ENCODE measurements at regions not wholly inside any gene's neighbourhood (a gene's known extent, or its start where the extent isn't known, plus 50 kb on each side); places are given as distances from the start of the nearest gene placed in this dataset.

DNA sequence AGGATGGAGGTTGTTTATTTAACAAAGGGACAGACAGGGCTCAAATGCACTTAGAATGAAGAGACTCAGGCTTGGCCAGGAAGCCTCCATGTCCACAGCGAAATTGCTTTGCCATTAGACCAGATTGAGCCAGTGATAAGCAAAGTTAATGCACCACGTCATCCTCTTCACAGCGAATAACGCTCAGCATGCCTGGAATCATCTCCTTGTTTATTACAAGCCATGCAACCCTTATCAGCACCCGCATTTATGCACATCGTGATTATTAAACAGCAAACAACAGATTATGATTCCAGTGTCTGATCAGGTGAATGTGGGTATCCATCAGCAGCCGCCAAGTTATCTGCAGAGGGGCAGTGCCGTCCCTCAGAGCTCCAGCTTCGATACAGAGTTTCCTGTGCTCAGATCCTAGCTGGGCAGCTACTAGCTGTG is 175.0 kb upstream of the TMEM132C start:
- Mint-ChIP-seq H3K4me1 (ENCODE audit: low read depth, unreplicated experiment) (no peaks in the 10 kb centered on the region), H3K27ac (ENCODE audit: unreplicated experiment) (no peak overlapping the region), H3K27me3 (ENCODE audit: unreplicated experiment) (no peaks in the 10 kb centered on the region), H3K36me3 (ENCODE audit: insufficient read depth, unreplicated experiment) (no peaks in the 10 kb centered on the region), H3K4me3 (ENCODE audit: low read depth, unreplicated experiment) (no peak overlapping the region), H3K9me3 (ENCODE audit: low read depth, unreplicated experiment) (peaks cover 21% of the 10 kb centered on the region)
- BruUV-seq (replicated peaks), result no TSS peak
- DNase-seq, result no peak
- CTCF ChIA-PET, result no interaction called here
- TF ChIP-seq CTCF (IDR thresholded peaks at IDR 0.05; ENCODE audit: unreplicated experiment), result no peak
- intact Hi-C loops (cut with micrococcal nuclease; ENCODE audit: unreplicated experiment), result no loop called here

GRCh38 chr12:128098730-128099129 is 168.2 kb upstream of the TMEM132C start:
- DNase-seq, result no peak
- no peak for TF ChIP-seq CTCF (IDR thresholded peaks at IDR 0.05; ENCODE audit: unreplicated experiment)
- Mint-ChIP-seq H3K27ac (ENCODE audit: unreplicated experiment) (no peak overlapping the region), H3K4me1 (ENCODE audit: low read depth, unreplicated experiment) (no peaks in the 10 kb centered on the region), H3K9me3 (ENCODE audit: low read depth, unreplicated experiment) (peaks cover 27% of the 10 kb centered on the region), H3K36me3 (ENCODE audit: insufficient read depth, unreplicated experiment) (no peaks in the 10 kb centered on the region), H3K27me3 (ENCODE audit: unreplicated experiment) (no peaks in the 10 kb centered on the region), H3K4me3 (ENCODE audit: low read depth, unreplicated experiment) (no peak overlapping the region)
- CTCF ChIA-PET, result no interaction called here
- intact Hi-C loops (cut with micrococcal nuclease; ENCODE audit: unreplicated experiment), result no loop called here
- BruUV-seq (replicated peaks), result no TSS peak

DNA sequence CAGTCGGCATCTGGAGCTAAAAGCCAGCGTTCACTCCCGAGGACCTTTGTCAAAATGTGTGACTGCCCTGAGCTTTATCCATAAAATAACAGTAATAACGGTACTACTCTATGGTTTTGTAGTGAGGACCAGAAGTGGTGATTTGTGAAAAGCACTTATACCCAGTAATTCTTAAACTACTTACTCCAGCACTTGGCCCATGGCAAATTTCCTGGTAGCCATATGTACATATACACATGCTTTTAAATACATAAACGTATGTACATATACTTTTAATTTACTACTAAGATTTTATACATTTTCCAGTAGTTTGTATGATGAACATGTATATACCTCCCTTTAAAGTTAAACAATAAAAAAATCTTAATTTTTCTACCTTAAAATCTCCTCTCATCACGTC is 163.8 kb upstream of the TMEM132C start:
- no TSS peak for BruUV-seq (replicated peaks)
- H3K4me1 Mint-ChIP-seq (ENCODE audit: low read depth, unreplicated experiment), result no peaks in the 10 kb centered on the region
- no peak for TF ChIP-seq CTCF (IDR thresholded peaks at IDR 0.05; ENCODE audit: unreplicated experiment)
- CTCF ChIA-PET, result no interaction called here
- no peaks in the 10 kb centered on the region for H3K36me3 Mint-ChIP-seq (ENCODE audit: insufficient read depth, unreplicated experiment)
- no peak overlapping the region for H3K27ac Mint-ChIP-seq (ENCODE audit: unreplicated experiment)
- no peak for DNase-seq
- intact Hi-C loops (cut with micrococcal nuclease; ENCODE audit: unreplicated experiment), result no loop called here
- H3K9me3 Mint-ChIP-seq (ENCODE audit: low read depth, unreplicated experiment), result peaks cover 33% of the 10 kb centered on the region
- H3K4me3 Mint-ChIP-seq (ENCODE audit: low read depth, unreplicated experiment), result no peak overlapping the region
- no peaks in the 10 kb centered on the region for H3K27me3 Mint-ChIP-seq (ENCODE audit: unreplicated experiment)

- intact Hi-C loops (cut with micrococcal nuclease; ENCODE audit: unreplicated experiment), result no loop called here
- TF ChIP-seq CTCF (IDR thresholded peaks at IDR 0.05; ENCODE audit: unreplicated experiment), result no peak
- Mint-ChIP-seq H3K27ac (ENCODE audit: unreplicated experiment) (no peak overlapping the region), H3K4me1 (ENCODE audit: low read depth, unreplicated experiment) (no peaks in the 10 kb centered on the region), H3K27me3 (ENCODE audit: unreplicated experiment) (no peaks in the 10 kb centered on the region), H3K9me3 (ENCODE audit: low read depth, unreplicated experiment) (peaks cover 15% of the 10 kb centered on the region), H3K4me3 (ENCODE audit: low read depth, unreplicated experiment) (no peak overlapping the region), H3K36me3 (ENCODE audit: insufficient read depth, unreplicated experiment) (no peaks in the 10 kb centered on the region)
- no peak for DNase-seq
- CTCF ChIA-PET, result no interaction called here
- no TSS peak for BruUV-seq (replicated peaks)
Measured at GRCh38 chr12:128109236-128109635, 157.7 kb upstream of the TMEM132C start.

- Mint-ChIP-seq H3K27me3 (ENCODE audit: unreplicated experiment) (no peaks in the 10 kb centered on the region), H3K4me3 (ENCODE audit: low read depth, unreplicated experiment) (no peak overlapping the region), H3K36me3 (ENCODE audit: insufficient read depth, unreplicated experiment) (no peaks in the 10 kb centered on the region), H3K4me1 (ENCODE audit: low read depth, unreplicated experiment) (no peaks in the 10 kb centered on the region), H3K9me3 (ENCODE audit: low read depth, unreplicated experiment) (peaks cover 16% of the 10 kb centered on the region), H3K27ac (ENCODE audit: unreplicated experiment) (no peak overlapping the region)
- intact Hi-C loops (cut with micrococcal nuclease; ENCODE audit: unreplicated experiment), result no loop called here
- CTCF ChIA-PET, result no interaction called here
- no peak for TF ChIP-seq CTCF (IDR thresholded peaks at IDR 0.05; ENCODE audit: unreplicated experiment)
- DNase-seq, result no peak
- no TSS peak for BruUV-seq (replicated peaks)
Measured at GRCh38 chr12:128109636-128110035, 157.3 kb upstream of the TMEM132C start.
